A549 (cell line): ENCODE measurements at regions not wholly inside any gene's neighbourhood (a gene's known extent, or its start where the extent isn't known, plus 50 kb on each side); places are given as distances from the start of the nearest gene placed in this dataset.

Experiments
- ATAC-seq, 2 experiments: fragments of 200-7000 bp in 1 of 2; fragments of >200 bp in 1 of 2; cut with Nextera tagmentation in 1 of 2; cut with Tn5 transposase in 1 of 2; 3 replicates each; pipeline versions ENCODE4 v1.8.0 to v1.9.1; 2018 to 2020; ENCODE audit warnings: mild to moderate bottlenecking in 1 of 2, moderate library complexity in 1 of 2
- CTCF ChIA-PET: fragments of 300-600 bp; sonication (Branson Sonifier 250); formaldehyde crosslinking; extraction: SDS; loops from one replicate; lab custom pipeline; 2021; ENCODE audit warnings: antibody characterized with exemption, inconsistent platforms; lab: Yijun Ruan, JAX
- POLR2A ChIA-PET: fragments of 350-600 bp; formaldehyde crosslinking; extraction: SDS; loops from one replicate; lab custom pipeline; 2021; ENCODE audit warnings: antibody characterized with exemption, inconsistent platforms; lab: Yijun Ruan, JAX
- DNase-seq, 2 experiments: peaks; one replicate each; pipeline versions ENCODE4 v3.0.0 to v3.0.0-alpha.2; 2011 to 2016; ENCODE audit warnings: low read depth in 1 of 2, low spot score in 1 of 2
- FAIRE-seq: peaks from 2 replicates; lab custom pipeline; 2011; peaks lifted over from hg19 to GRCh38; lab: Jason Lieb, UNC
- H3K27ac ChIP-seq, 2 experiments: fragments of >200 bp; sonication (Bioruptor Twin); formaldehyde crosslinking; 3 replicates each; pipeline ENCODE4 v1.5.1; 2016 to 2017
- H3K4me1 ChIP-seq: fragments of >200 bp; sonication (Bioruptor Twin); formaldehyde crosslinking; 3 replicates; pipeline ENCODE4 v1.6.1; 2016
- H3K4me2 ChIP-seq: fragments of >200 bp; sonication (Bioruptor Twin); formaldehyde crosslinking; 3 replicates; pipeline ENCODE4 v1.6.1; 2016
- H3K4me3 ChIP-seq: fragments of >200 bp; sonication (Bioruptor Twin); formaldehyde crosslinking; 3 replicates; pipeline ENCODE4 v1.5.1; 2016
- H3K9me3 ChIP-seq: fragments of >200 bp; sonication (Bioruptor Twin); formaldehyde crosslinking; 3 replicates; pipeline ENCODE4 v1.6.1; 2016
- BHLHE40 ChIP-seq: IDR thresholded peaks from 2 replicates; pipeline ENCODE4 v1.6.1; 2012; ENCODE audit warnings: low read depth, low read length, inconsistent platforms
- CHD2 ChIP-seq: fragments of 150-350 bp; IDR thresholded peaks from 2 replicates; pipeline ENCODE4 v1.6.1; 2014; ENCODE audit warnings: low read length; ENCODE audit not compliant: partially characterized antibody
- EHF ChIP-seq: fragments of 250-450 bp; sonication (Bioruptor Pico); IDR thresholded peaks from 2 replicates; pipeline ENCODE4 v1.5.0; 2020; ENCODE audit warnings: mild to moderate bottlenecking
- ELK1 ChIP-seq: fragments of 150-350 bp; IDR thresholded peaks from 2 replicates; pipeline ENCODE4 v1.6.1; 2014; ENCODE audit warnings: low read depth, mild to moderate bottlenecking, low read length
- EP300 ChIP-seq, 2 experiments: fragments of >200 bp; sonication (Bioruptor Twin); formaldehyde crosslinking; IDR thresholded peaks; 2 replicates in 1 of 2; 3 replicates in 1 of 2; pipeline ENCODE4 v1.6.1; 2016 to 2017
- ESRRA ChIP-seq: fragments of 150-350 bp; IDR thresholded peaks from 2 replicates; pipeline ENCODE4 v1.6.1; 2014; ENCODE audit warnings: mild to moderate bottlenecking, low read length, borderline replicate concordance
- FOXS1 ChIP-seq: fragments of 250-450 bp; sonication (Bioruptor Pico); IDR thresholded peaks from 2 replicates; pipeline ENCODE4 v1.5.0; 2020; ENCODE audit warnings: mild to moderate bottlenecking, moderate library complexity
- GATA3 ChIP-seq: IDR thresholded peaks from 2 replicates; pipeline ENCODE4 v1.6.1; 2012; ENCODE audit warnings: borderline replicate concordance
- HDAC2 ChIP-seq: fragments of 200-600 bp; sonication (generic); IDR thresholded peaks from 2 replicates; pipeline ENCODE4 v1.6.1; 2016
- JUN ChIP-seq, 2 experiments: fragments of >200 bp; sonication (Bioruptor Twin); formaldehyde crosslinking; IDR thresholded peaks; 2 replicates in 1 of 2; 3 replicates in 1 of 2; pipeline ENCODE4 v1.6.1; 2016 to 2017
- JUNB ChIP-seq: fragments of >200 bp; sonication (Bioruptor Twin); formaldehyde crosslinking; IDR thresholded peaks from 2 replicates; pipeline ENCODE4 v1.6.1; 2016
- MAX ChIP-seq: IDR thresholded peaks from 2 replicates; pipeline ENCODE4 v1.6.1; 2012
- MAZ ChIP-seq: fragments of 150-350 bp; IDR thresholded peaks from 2 replicates; pipeline ENCODE4 v1.6.1; 2014; ENCODE audit warnings: antibody characterized with exemption, low read depth, low read length, borderline replicate concordance
- NFE2L2 ChIP-seq: fragments of 150-350 bp; conservative IDR thresholded peaks from 2 replicates; pipeline ENCODE4 v1.6.1; 2014; ENCODE audit warnings: low read length
- NR3C1 ChIP-seq: fragments of >200 bp; sonication (Bioruptor Twin); formaldehyde crosslinking; IDR thresholded peaks from 3 replicates; pipeline ENCODE4 v1.6.1; 2017
- PHF8 ChIP-seq: fragments of 200-600 bp; sonication (generic); IDR thresholded peaks from 2 replicates; pipeline ENCODE4 v1.6.1; 2016; ENCODE audit warnings: low read depth, mild to moderate bottlenecking, antibody characterized with exemption, moderate library complexity, borderline replicate concordance
- RARB ChIP-seq: fragments of 250-450 bp; sonication (Bioruptor Pico); IDR thresholded peaks from 2 replicates; pipeline ENCODE4 v1.8.0; 2021; ENCODE audit warnings: mild to moderate bottlenecking, moderate library complexity
- RCOR1 ChIP-seq: fragments of 150-350 bp; IDR thresholded peaks from 2 replicates; pipeline ENCODE4 v1.6.1; 2014; ENCODE audit warnings: antibody characterized with exemption, low read length, low read depth
- RNF2 ChIP-seq: fragments of 200-600 bp; sonication (generic); IDR thresholded peaks from 2 replicates; pipeline ENCODE4 v1.6.1; 2016; ENCODE audit warnings: low read depth, mild to moderate bottlenecking, antibody characterized with exemption, moderate library complexity, borderline replicate concordance
- TP53 ChIP-seq: fragments of 250-450 bp; sonication (Bioruptor Pico); IDR thresholded peaks from 2 replicates; pipeline ENCODE4 v1.5.0; 2021; ENCODE audit warnings: mild to moderate bottlenecking, moderate library complexity
- USF2 ChIP-seq: fragments of 450-650 bp; IDR thresholded peaks from 2 replicates; pipeline ENCODE4 v1.6.1; 2014; ENCODE audit warnings: antibody characterized with exemption
- ZC3H11A ChIP-seq: fragments of 450-650 bp; IDR thresholded peaks from 2 replicates; pipeline ENCODE4 v1.6.1; 2014; ENCODE audit warnings: antibody characterized with exemption, mild to moderate bottlenecking
- ZFP36 ChIP-seq: fragments of 450-650 bp; IDR thresholded peaks from 2 replicates; pipeline ENCODE4 v1.6.1; 2014; ENCODE audit warnings: borderline replicate concordance; ENCODE audit not compliant: partially characterized antibody
- ZNF302 ChIP-seq: fragments of 250-450 bp; sonication (Bioruptor Pico); IDR thresholded peaks from 2 replicates; pipeline ENCODE4 v1.9.0; 2021; ENCODE audit warnings: inconsistent platforms, mild to moderate bottlenecking, moderate library complexity
- ZSCAN20 ChIP-seq: fragments of 250-450 bp; sonication (Bioruptor Pico); IDR thresholded peaks from 2 replicates; pipeline ENCODE4 v1.8.0; 2022; ENCODE audit warnings: mild to moderate bottlenecking, moderate library complexity
- WGBS: methylation state at CpG from one replicate; pipeline ENCODE4 v1.1.6; 2017; ENCODE audit errors: missing lambda C conversion rate; 5-methylcytosine and 5-hydroxymethylcytosine counted together
- TF ChIP-seq, protein P1 (sequence below): IDR thresholded peaks from 2 replicates; pipeline ENCODE4 v1.6.1; 2012
- TF ChIP-seq, protein P2 (sequence below): fragments of 250-450 bp; sonication (Bioruptor Pico); IDR thresholded peaks from 2 replicates; pipeline ENCODE4 v1.5.0; 2020; ENCODE audit warnings: low read depth, mild to moderate bottlenecking, moderate library complexity
- TF ChIP-seq, protein P3 (sequence below): fragments of 200-600 bp; sonication (generic); IDR thresholded peaks from 2 replicates; pipeline ENCODE4 v1.6.1; 2016; ENCODE audit warnings: antibody characterized with exemption, mild to moderate bottlenecking, moderate library complexity

DNA sequence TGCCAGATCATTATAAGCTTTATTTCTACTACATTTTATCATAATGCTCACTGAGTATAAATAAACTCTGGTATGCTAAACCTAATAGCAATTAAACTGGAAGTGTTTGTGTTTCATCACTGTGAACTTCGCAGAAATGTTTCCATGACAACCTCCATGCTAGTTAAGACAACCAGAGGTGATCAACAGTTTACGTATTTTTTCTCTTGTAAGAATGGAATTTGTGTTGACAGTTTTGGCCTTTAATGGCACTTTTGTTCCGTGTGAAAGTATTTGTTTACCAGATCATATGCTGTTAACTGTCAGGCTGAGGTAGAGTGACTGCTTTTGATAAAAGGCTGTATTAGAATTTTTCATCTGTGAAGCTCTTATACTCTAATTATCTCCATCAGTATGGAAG, 212.1 kb upstream of the PPP1R3A start:
- no peaks in the 10 kb centered on the region for H3K9me3 ChIP-seq
- ChIA-PET CTCF (no interaction called here), POLR2A (no interaction called here)
- ATAC-seq (no peak), FAIRE-seq (no peak), DNase-seq (no peak)
- no peak overlapping the region for H3K4me3 ChIP-seq
- WGBS: 21% methylated on average over 3 of the region's 3 CpGs
- no peak for TF ChIP-seq RCOR1
- no peak for TF ChIP-seq JUN (IDR thresholded peaks at IDR 0.05)
- TF ChIP-seq HDAC2: no peak
- no peak for TF ChIP-seq TP53 (CRISPR knock-in tag)
- TF ChIP-seq ZFP36: no peak
- no peak for TF ChIP-seq USF2
- TF ChIP-seq RNF2: no peak
- TF ChIP-seq GATA3: no peak
- no peak for TF ChIP-seq BHLHE40
- no peak for TF ChIP-seq ESRRA
- no peak for TF ChIP-seq ELK1
- TF ChIP-seq EP300 (IDR thresholded peaks at IDR 0.05): no peak
- no peak for TF ChIP-seq NR3C1
- TF ChIP-seq NFE2L2: no peak
- no peak for TF ChIP-seq RARB (CRISPR knock-in tag)
- TF ChIP-seq CHD2: no peak
- TF ChIP-seq FOXS1 (CRISPR knock-in tag): no peak
- TF ChIP-seq ZNF302 (CRISPR knock-in tag): no peak
- TF ChIP-seq MAZ: no peak
- TF ChIP-seq EHF: no peak
- H3K27ac ChIP-seq: no peak overlapping the region
- H3K4me2 ChIP-seq: no peak overlapping the region
- no peaks in the 10 kb centered on the region for H3K4me1 ChIP-seq

GRCh38 chr7:114128880-114129279, 210.1 kb upstream of the PPP1R3A start:
- H3K4me3 ChIP-seq: no peak overlapping the region
- FAIRE-seq (no peak), ATAC-seq (no peak), DNase-seq (no peak)
- no peak overlapping the region for H3K4me2 ChIP-seq
- no peaks in the 10 kb centered on the region for H3K9me3 ChIP-seq
- H3K4me1 ChIP-seq: no peaks in the 10 kb centered on the region
- TF ChIP-seq RARB (CRISPR knock-in tag): no peak
- TF ChIP-seq PHF8: no peak
- no peak for TF ChIP-seq MAZ
- TF ChIP-seq, protein P1, sequence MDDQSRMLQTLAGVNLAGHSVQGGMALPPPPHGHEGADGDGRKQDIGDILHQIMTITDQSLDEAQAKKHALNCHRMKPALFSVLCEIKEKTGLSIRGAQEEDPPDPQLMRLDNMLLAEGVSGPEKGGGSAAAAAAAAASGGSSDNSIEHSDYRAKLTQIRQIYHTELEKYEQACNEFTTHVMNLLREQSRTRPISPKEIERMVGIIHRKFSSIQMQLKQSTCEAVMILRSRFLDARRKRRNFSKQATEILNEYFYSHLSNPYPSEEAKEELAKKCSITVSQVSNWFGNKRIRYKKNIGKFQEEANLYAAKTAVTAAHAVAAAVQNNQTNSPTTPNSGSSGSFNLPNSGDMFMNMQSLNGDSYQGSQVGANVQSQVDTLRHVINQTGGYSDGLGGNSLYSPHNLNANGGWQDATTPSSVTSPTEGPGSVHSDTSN: no peak
- TF ChIP-seq ZC3H11A: no peak
- 63% methylated on average over 1 of the region's 1 CpG for WGBS
- ChIA-PET POLR2A (no interaction called here), CTCF (no interaction called here)
- H3K27ac ChIP-seq: no peak overlapping the region

DNA sequence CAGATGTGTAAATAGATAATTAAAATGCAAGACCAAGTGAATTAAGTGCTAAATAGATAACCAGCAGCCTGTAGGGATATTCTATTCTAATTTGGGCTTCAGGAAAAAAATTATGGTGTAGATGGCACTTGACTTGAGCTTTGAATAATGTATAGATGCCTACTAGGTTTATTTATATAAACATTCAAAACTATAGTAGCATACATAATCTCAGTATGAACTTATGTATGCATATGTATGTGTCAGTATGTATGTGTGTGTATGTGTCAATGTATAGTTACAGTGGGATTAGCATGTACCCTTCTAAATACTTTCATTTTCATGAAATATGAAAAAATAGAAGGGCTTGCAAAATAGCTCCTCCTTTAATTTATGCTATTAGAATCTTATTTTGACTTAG, 207.3 kb upstream of the PPP1R3A start:
- FAIRE-seq (no peak), ATAC-seq (no peak), DNase-seq (no peak)
- H3K4me1 ChIP-seq: no peaks in the 10 kb centered on the region
- H3K4me3 ChIP-seq: no peak overlapping the region
- ChIA-PET POLR2A (no interaction called here), CTCF (no interaction called here)
- H3K4me2 ChIP-seq: no peak overlapping the region
- no peaks in the 10 kb centered on the region for H3K9me3 ChIP-seq
- H3K27ac ChIP-seq: no peak overlapping the region
- TF ChIP-seq ZC3H11A: no peak
- no peak for TF ChIP-seq ZSCAN20 (CRISPR knock-in tag)
- no peak for TF ChIP-seq RARB (CRISPR knock-in tag)
- TF ChIP-seq, protein P2, sequence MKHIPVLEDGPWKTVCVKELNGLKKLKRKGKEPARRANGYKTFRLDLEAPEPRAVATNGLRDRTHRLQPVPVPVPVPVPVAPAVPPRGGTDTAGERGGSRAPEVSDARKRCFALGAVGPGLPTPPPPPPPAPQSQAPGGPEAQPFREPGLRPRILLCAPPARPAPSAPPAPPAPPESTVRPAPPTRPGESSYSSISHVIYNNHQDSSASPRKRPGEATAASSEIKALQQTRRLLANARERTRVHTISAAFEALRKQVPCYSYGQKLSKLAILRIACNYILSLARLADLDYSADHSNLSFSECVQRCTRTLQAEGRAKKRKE: no peak
- no peak for TF ChIP-seq USF2
- TF ChIP-seq MAX: no peak
- TF ChIP-seq, protein P3, sequence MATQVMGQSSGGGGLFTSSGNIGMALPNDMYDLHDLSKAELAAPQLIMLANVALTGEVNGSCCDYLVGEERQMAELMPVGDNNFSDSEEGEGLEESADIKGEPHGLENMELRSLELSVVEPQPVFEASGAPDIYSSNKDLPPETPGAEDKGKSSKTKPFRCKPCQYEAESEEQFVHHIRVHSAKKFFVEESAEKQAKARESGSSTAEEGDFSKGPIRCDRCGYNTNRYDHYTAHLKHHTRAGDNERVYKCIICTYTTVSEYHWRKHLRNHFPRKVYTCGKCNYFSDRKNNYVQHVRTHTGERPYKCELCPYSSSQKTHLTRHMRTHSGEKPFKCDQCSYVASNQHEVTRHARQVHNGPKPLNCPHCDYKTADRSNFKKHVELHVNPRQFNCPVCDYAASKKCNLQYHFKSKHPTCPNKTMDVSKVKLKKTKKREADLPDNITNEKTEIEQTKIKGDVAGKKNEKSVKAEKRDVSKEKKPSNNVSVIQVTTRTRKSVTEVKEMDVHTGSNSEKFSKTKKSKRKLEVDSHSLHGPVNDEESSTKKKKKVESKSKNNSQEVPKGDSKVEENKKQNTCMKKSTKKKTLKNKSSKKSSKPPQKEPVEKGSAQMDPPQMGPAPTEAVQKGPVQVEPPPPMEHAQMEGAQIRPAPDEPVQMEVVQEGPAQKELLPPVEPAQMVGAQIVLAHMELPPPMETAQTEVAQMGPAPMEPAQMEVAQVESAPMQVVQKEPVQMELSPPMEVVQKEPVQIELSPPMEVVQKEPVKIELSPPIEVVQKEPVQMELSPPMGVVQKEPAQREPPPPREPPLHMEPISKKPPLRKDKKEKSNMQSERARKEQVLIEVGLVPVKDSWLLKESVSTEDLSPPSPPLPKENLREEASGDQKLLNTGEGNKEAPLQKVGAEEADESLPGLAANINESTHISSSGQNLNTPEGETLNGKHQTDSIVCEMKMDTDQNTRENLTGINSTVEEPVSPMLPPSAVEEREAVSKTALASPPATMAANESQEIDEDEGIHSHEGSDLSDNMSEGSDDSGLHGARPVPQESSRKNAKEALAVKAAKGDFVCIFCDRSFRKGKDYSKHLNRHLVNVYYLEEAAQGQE: no peak
- no peak for TF ChIP-seq JUNB
